NAMALWA (cell line): ENCODE measurements at regions not wholly inside any gene's neighbourhood (a gene's known extent, or its start where the extent isn't known, plus 50 kb on each side); places are given as distances from the start of the nearest gene placed in this dataset.

ENCODE experiments used
- DNase-seq: peaks from one replicate; pipeline ENCODE4 v3.0.0-alpha.2; 2015; ENCODE audit warnings: low spot score

DNA sequence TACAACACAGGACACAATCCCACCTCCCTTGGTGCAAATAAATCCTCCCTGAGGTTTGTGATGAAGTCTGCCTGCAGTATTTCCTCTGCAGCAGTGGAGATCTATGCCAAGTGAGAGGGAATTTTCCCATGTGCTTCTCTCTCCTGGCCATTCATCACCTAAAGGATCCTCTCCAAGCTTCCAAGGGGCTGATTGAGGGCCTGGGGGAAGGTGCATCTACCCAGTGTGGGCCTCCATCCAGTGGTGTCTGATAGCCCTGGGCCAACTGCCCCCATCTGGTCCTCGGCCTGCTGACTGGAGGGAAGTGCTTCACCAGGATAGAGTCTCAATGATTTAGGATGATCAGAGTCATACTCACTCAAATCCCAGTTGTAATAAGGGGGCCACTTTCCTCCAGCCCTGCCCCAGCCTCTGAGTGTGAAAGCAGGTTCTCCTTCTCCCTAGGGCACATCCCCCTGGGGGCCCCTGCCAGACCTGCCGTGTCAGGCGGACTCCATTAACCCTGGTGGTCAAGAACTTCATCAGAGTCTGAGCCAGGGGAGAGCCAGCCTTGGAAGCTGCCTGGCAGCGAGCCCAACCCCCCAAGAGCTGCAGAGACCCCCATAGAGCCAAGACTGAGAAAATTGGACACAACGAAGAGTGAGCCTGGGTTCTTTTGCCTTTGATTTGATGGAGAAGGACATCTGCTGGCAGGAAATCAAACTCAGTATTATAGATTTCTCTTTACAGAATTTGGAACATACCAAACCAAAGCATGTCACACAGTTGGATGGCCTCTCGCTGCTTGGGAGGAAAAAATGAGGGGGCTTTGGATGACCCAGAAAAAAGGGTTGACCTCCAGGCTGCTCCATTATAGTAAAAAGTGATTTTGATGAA lies 509.6 kb downstream of the CMPK2 start:
- DNase-seq: peak; percentile 17

DNA sequence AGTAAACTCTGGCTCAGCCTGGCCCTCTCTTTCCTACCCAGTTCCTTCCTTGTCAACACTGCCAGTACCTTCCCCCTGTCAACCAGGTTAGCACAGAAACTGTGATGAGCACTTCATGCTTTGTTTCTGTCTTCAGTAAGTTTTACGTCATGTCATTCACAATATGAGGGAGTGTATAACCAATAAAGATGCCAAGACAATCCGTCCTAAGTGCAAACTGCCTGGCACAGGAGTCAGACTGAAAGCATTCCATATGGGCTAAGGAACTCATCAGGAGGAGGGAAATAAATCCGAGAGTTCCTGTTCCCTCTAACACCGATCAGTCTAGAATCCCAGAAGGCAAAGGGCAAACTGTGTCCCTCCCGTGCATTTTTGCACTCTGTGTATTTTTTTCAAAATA lies 507.2 kb downstream of the CMPK2 start:
- DNase-seq: no peak

DNA sequence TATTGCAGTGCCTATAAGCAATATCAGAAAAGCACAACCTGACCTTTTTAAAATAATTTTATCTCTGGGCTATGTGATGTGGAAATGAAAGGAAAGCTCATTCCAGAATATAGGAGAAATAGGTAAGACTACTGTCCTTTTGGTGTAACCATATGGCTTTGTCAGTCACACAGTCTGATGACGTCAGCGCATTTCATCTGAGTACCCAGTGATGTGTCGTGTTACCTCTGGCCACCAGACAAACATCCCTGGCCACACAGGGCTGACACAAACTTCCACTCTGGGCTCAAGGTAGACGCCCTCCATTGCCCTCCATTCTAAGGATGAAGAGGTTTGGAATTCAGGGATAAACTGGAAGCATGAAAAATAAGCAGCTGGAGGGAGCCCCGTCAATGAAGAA lies 506.7 kb downstream of the CMPK2 start:
- no peak for DNase-seq

GRCh38 chr2:6359964-6360363 lies 505.7 kb downstream of the CMPK2 start:
- DNase-seq: no peak

GRCh38 chr2:6362671-6363450 lies 502.8 kb downstream of the CMPK2 start:
- no peak for DNase-seq

- no peak for DNase-seq
These were observed 497.4 kb downstream of the CMPK2 start for GRCh38 chr2:6368281-6368680.

GRCh38 chr2:6369266-6369665 lies 496.4 kb downstream of the CMPK2 start:
- no peak for DNase-seq

DNA sequence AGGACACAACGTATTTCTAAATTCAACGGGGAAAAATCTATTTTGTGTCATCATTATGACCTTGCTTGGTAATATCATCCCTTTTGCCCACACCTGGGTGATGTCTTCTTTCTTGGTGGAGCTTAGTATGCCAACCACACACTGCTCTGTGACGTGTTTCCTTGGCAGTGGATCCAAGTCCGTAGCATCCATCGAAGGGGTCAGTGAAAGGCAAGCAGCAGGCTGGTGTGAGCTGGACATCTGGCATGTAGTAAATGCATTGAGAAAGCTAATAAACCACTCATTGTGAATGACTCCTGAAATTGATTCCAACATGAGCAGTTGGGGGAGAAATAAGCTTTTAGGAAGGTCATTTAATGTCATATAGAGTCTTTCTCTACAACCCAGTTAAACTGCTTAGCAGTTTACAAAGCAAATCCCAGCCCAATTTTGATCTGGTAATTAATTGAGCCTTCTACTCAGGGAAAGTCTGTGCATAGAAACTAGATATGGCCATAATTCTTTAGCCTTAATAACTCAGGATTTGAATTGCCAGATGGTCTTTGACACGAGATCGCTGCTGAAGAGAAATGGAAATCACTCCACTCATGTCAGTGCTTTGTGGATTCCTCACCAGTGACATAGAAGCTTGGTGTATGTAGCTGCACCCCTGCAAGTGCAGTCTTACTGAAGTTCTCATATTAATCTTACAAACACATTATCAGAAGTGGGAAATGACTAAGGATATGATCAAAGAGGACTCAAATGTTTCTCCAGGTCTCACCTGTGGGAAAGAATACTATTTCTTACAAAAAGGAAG lies 494.8 kb downstream of the CMPK2 start:
- DNase-seq: no peak

DNA sequence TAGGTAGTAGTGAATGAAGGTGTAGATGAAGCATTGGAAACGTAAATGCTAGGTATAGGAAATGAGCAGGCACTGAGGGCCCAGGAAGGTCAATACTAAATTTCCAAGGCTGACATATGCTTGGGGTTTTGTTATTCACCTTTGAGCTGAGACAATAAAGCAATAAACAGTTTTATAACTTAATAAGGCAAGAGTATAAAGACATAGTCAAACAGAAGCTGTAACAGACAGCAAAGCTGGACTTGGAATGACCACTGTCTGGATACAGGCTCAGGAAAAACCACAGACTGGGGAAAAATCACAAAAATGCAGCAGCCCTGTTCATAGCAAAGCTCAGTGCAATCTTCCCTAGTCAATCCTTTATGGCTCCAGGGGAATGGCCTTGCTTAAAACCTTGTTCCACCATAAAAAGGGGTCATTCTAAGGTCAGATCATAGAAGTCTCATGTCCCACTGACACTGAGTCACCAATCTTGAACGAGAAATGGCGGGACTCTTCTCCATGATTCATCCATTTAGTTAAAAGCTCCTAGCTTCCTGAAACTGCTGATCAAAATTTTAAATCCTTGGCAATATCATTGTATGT lies 493.3 kb downstream of the CMPK2 start:
- no peak for DNase-seq

- DNase-seq: no peak
These were observed 484.4 kb downstream of the CMPK2 start for GRCh38 chr2:6381326-6381725.

DNA sequence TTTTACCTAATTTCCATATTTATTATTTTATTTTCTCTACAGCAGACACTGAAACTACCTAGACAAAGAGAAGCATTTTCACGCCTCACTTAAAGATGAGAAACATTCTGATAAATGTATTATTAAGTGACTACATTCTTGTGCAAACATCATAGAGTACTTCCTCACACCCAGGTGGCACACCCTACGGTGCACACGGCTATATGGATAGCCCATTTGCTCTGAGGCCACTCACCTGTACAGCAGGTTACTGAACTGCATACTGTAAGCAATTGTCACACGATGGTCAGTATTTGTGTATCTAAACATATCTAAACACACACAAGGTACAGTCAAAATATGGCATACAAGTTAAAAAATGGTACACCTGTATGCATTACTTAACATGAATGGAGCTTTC lies 481.4 kb downstream of the CMPK2 start:
- no peak for DNase-seq

DNA sequence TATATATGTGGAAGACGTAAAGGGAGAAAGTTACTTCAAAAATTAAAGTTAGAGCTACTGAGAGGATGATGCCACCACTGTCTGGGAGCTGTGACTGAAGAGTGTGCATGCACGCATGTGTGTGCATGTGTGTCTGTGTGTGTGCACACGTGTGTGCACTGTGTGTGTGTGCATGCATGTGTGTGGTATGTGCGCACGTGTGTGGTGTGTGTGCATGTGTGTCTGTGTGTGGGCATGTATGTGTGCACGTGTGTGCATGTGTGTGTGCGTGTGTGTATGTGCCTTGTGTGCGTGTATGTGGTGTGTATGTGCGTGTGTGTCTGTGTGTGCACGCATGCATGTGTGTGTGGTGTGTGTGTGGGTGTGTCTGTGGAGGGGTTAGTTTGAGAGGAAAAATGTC lies 473.4 kb downstream of the CMPK2 start:
- DNase-seq: no peak

DNA sequence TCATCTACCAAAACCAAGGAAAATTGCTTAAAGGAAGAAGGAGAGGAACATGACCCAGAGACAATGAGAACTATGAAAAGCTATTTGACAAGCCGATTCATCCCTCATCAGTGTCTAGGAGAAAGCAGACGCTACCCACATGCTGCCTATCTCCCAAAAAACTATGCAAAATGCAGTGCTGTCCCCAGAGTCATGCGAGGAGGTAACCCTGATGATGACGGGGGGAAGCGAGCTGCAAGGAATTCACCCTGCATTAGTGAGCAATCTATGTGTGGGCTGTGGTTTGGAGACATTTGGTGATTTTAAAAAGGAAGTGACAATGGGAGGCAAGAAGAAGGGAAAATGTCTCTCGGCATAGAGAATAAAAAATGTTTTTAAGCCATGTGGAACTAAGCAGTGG lies 472.7 kb downstream of the CMPK2 start:
- DNase-seq: no peak

DNA sequence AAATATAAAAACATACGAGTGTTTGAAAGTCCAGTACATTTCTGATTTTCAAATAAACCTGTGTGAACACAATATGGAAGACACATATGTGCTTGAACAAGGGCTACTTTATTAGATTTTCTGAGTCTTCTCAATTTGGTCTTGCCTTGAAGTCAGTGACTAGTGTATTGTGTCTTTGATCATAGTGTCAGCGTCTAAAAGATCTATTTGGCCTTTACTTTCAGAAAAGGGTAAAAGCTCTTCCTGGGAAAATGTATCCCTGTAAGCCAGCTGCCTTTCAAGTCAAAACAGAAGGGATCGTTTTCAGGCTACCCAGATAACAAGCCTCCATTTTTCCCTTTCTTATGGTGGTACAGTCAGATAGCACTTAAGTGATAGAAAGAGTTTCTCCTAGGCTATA lies 471.9 kb downstream of the CMPK2 start:
- no peak for DNase-seq

GRCh38 chr2:6394276-6394675 lies 471.4 kb downstream of the CMPK2 start:
- no peak for DNase-seq

DNA sequence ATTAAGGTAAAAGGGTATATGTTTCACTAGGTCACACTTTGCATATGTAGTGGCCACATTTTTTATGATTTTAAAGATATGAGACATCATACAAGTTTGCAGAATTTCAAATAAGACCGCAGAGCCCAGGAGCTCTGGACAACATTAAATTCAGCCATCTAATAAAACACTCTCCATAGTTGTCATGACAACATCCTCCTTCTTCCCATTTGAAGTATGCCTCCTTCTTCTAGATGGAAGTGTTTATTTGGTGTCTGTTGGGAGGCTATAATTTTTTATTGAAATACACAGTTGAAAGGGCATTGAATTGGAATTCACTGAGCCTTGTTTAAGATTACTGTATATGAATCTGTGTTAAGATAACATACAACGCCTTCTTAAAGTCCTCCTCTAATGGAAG lies 467.3 kb downstream of the CMPK2 start:
- DNase-seq: no peak

- DNase-seq: no peak
These were observed 464.4 kb downstream of the CMPK2 start for GRCh38 chr2:6401301-6401700.

- DNase-seq: no peak
These were observed 457.6 kb downstream of the CMPK2 start for GRCh38 chr2:6408057-6408456.

GRCh38 chr2:6410313-6410712 lies 455.4 kb downstream of the CMPK2 start:
- no peak for DNase-seq

DNA sequence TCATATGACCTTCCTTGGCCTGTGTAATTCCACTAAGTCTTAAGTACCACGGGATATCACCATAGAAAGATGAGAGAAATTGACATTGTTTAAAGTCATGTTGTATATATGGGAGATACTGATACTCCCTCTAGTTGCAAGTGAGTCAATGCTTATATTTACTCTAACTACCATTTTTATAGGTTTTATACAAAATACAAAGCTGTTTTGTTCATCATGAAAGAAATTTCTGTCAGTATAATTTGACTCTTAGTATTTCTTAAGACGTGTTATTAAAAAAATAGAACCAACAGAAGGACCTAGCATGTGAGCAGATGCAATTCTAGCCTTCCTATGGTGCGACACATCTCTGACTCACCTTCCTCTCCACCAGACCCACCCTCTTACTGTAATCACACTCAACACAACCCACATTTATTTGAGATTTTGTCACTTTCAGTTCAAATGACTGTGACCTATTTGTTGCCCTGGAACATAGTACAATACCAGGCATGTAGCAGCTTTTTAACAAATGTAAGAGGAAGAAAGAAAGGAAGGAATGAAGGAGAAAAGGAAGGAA lies 453.1 kb downstream of the CMPK2 start:
- no peak for DNase-seq

- DNase-seq: no peak
These were observed 448.7 kb downstream of the CMPK2 start for GRCh38 chr2:6417050-6417449.

DNA sequence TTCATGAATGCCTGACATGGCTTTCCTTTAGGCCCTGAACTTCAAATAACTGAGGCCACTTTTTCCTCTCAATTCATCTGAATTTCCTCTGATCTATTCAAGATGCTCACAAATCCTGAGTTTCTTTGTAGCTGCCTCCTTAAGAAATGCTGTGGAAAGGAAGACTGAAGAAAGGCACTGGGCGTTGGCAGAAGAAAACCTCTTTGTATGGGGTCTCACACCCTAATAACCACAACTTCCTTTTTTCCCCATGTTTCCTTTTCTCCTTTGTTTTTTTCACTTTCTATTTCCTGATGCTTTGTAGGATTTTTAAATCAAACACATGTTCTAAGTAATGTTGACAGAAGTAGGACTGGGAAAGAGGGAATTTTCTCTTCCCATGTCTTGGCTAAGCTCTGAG lies 447.4 kb downstream of the CMPK2 start:
- no peak for DNase-seq
